MM.1S (cell line): ENCODE measurements at regions not wholly inside any gene's neighbourhood (a gene's known extent, or its start where the extent isn't known, plus 50 kb on each side); places are given as distances from the start of the nearest gene placed in this dataset.

Experiments
- CTCF ChIP-seq: fragments of 300-600 bp; sonication (generic); IDR thresholded peaks from 2 replicates; pipeline ENCODE4 v1.5.1; 2016; ENCODE audit warnings: antibody characterized with exemption, low read length, mixed read lengths
- EZH2phosphoT487 ChIP-seq: fragments of 300-600 bp; sonication (generic); IDR thresholded peaks from 2 replicates; pipeline ENCODE4 v1.6.1; 2018; ENCODE audit warnings: antibody characterized with exemption, low read length

GRCh38 chr3:144496141-144496835 lies 524.7 kb downstream of the DIPK2A start:
- TF ChIP-seq CTCF, result no peak
- no peak for TF ChIP-seq EZH2phosphoT487
